ENCODE measurements at regions not wholly inside any gene's neighbourhood (a gene's known extent, or its start where the extent isn't known, plus 50 kb on each side); places are given as distances from the start of the nearest gene placed in this dataset.

- TF ChIP-seq CTCF (conservative IDR thresholded peaks at IDR 0.05): no peak
- no peak for DNase-seq
These were observed 251.7 kb upstream of the ST6GAL2 start for GRCh38 chr2:107137706-107138105.

More at GRCh38 chr2:107137706-107138105, 251.7 kb upstream of the ST6GAL2 start:
- no peak overlapping the region for H3T11ph ChIP-seq (ENCODE audit: low read length)
- H4K5ac ChIP-seq (ENCODE audit: insufficient read length, low read depth, low read length): no peak overlapping the region
- H3K4me1 ChIP-seq (ENCODE audit: insufficient read depth, low read length): no peaks in the 10 kb centered on the region
- no CpG with 5 or more reads among the region's 2 CpGs for WGBS (ENCODE audit: extremely low coverage, insufficient read length, low lambda C conversion rate)
- Mint-ChIP-seq H3K4me3 (no peak overlapping the region), H3K27me3 (ENCODE audit: low read depth) (no peaks in the 10 kb centered on the region; the same call in none of the 2 replicates), H3K4me1 (no peaks in the 10 kb centered on the region), H3K27ac (no peak overlapping the region), H3K9me3 (peaks cover 5 to 15% of the 10 kb centered on the region in 2 experiments), H3K36me3 (ENCODE audit: insufficient read depth in 1 of 3, low read depth in 3 of 3) (peaks cover 0 to 7% (median 4%) of the 10 kb centered on the region in 3 experiments; a peak in 2 of 7 replicates)
- no peaks in the 10 kb centered on the region for H3K79me2 ChIP-seq (ENCODE audit: insufficient read depth, low read length)
- H2BK5ac ChIP-seq (ENCODE audit: insufficient read length, low read length): no peak overlapping the region
- H4K20me1 ChIP-seq (ENCODE audit: control insufficient read depth, insufficient read depth, insufficient read length): no peaks in the 10 kb centered on the region
- H3K4ac ChIP-seq (ENCODE audit: low read depth, low read length): no peak overlapping the region
- no peaks in the 10 kb centered on the region for H3K27me3 ChIP-seq (ENCODE audit: insufficient read depth, low read length)
- H3K4me2 ChIP-seq (ENCODE audit: insufficient read depth, insufficient read length, low read length): no peak overlapping the region
- H2BK120ac ChIP-seq (ENCODE audit: low read depth, low read length, poor library complexity, severe bottlenecking): no peak overlapping the region
- H3K56ac ChIP-seq (ENCODE audit: insufficient read length, low read depth, low read length): no peak overlapping the region
- no peak overlapping the region for H3K9ac ChIP-seq (ENCODE audit: extremely low read depth, insufficient read length, low read length)
- no peaks in the 10 kb centered on the region for H3K79me1 ChIP-seq (ENCODE audit: insufficient read depth, low read depth, low read length, poor library complexity, severe bottlenecking)
- no peak overlapping the region for H3K14ac ChIP-seq (ENCODE audit: insufficient read depth, low read length)
- H2AFZ ChIP-seq (ENCODE audit: low read length): no peak overlapping the region
- no peak overlapping the region for H2BK20ac ChIP-seq (ENCODE audit: low read depth, low read length, poor library complexity, severe bottlenecking)
- no peaks in the 10 kb centered on the region for H3K9me3 ChIP-seq (ENCODE audit: control insufficient read depth, low read depth, low read length)
- peaks cover 2% of the 10 kb centered on the region for H3K23me2 ChIP-seq (ENCODE audit: insufficient read length, low read depth, low read length, poor library complexity, severe bottlenecking)
- H3K18ac ChIP-seq (ENCODE audit: insufficient read length, low read depth, low read length): no peak overlapping the region
- H3K23ac ChIP-seq (ENCODE audit: insufficient read length, low read depth, low read length): no peak overlapping the region
- no peak overlapping the region for H4K91ac ChIP-seq (ENCODE audit: insufficient read length, low read depth, low read length)
- H2AK5ac ChIP-seq (ENCODE audit: insufficient read length, low read length): no peak overlapping the region
- no peak overlapping the region for H3K27ac ChIP-seq (ENCODE audit: insufficient read length, low read depth, low read length)
- no peak overlapping the region for H2BK12ac ChIP-seq (ENCODE audit: insufficient read length, low read depth, low read length)
- no peak overlapping the region for H2BK15ac ChIP-seq (ENCODE audit: low read depth, low read length)
- H4K8ac ChIP-seq (replicated peaks; ENCODE audit: insufficient read length, low read depth, low read length): no peak overlapping the region

Data from H9 (cell line).